Smooth muscle cell (in vitro differentiated cells): ENCODE measurements at regions not wholly inside any gene's neighbourhood (a gene's known extent, or its start where the extent isn't known, plus 50 kb on each side); places are given as distances from the start of the nearest gene placed in this dataset.

Experiments used
- DNase-seq: peaks from one replicate; lab custom pipeline; 2025; ENCODE audit not compliant: unreplicated experiment; lab: John Stamatoyannopoulos, UW
- H2AFZ ChIP-seq: fragments of 200-600 bp; sonication (generic); 2 replicates; pipeline ENCODE4 v1.6.0; 2016; ENCODE audit warnings: antibody characterized with exemption, low read depth, mild to moderate bottlenecking
- H3F3A ChIP-seq: fragments of 200-600 bp; sonication (generic); 2 replicates; pipeline ENCODE4 v1.6.0; 2017; ENCODE audit warnings: antibody characterized with exemption, low read depth
- H3K27ac ChIP-seq: fragments of 200-600 bp; sonication (generic); 2 replicates; pipeline ENCODE4 v1.5.1; 2016; ENCODE audit warnings: low read depth, mild to moderate bottlenecking
- H3K27me3 ChIP-seq: fragments of 200-600 bp; sonication (generic); 2 replicates; pipeline ENCODE4 v1.6.1; 2016; ENCODE audit warnings: low read depth, mild to moderate bottlenecking
- H3K36me3 ChIP-seq: fragments of 200-600 bp; sonication (generic); 2 replicates; pipeline ENCODE4 v1.5.1; 2016; ENCODE audit warnings: low read depth
- H3K4me1 ChIP-seq: fragments of 200-600 bp; sonication (generic); 2 replicates; pipeline ENCODE4 v1.5.1; 2016; ENCODE audit warnings: low read depth
- H3K4me2 ChIP-seq: fragments of 200-600 bp; sonication (generic); 2 replicates; pipeline ENCODE4 v1.6.0; 2016; ENCODE audit warnings: mild to moderate bottlenecking
- H3K4me3 ChIP-seq: fragments of 200-600 bp; sonication (generic); 2 replicates; pipeline ENCODE4 v1.5.1; 2016; ENCODE audit warnings: mild to moderate bottlenecking
- H3K79me2 ChIP-seq: fragments of 200-600 bp; sonication (generic); 2 replicates; pipeline ENCODE4 v1.6.0; 2016; ENCODE audit warnings: low read depth, mild to moderate bottlenecking
- H3K9ac ChIP-seq: fragments of 200-600 bp; sonication (generic); 2 replicates; pipeline ENCODE4 v1.6.0; 2016; ENCODE audit warnings: low read depth
- H3K9me3 ChIP-seq: fragments of 200-600 bp; sonication (generic); replicated peaks from 2 replicates; pipeline ENCODE4 v1.5.1; 2016; ENCODE audit warnings: low read depth
- H4K20me1 ChIP-seq: fragments of 200-600 bp; sonication (generic); 2 replicates; pipeline ENCODE4 v1.6.0; 2016; ENCODE audit warnings: low read depth
- CTCF ChIP-seq: fragments of 200-600 bp; sonication (generic); IDR thresholded peaks from 2 replicates; pipeline ENCODE4 v1.5.1; 2017; ENCODE audit warnings: borderline replicate concordance, mild to moderate bottlenecking, antibody characterized with exemption; ENCODE audit not compliant: insufficient read depth, poor library complexity, severe bottlenecking
- WGBS: methylation state at CpG from one replicate; pipeline ENCODE4 v1.1.7; 2016; ENCODE audit warnings: low lambda C conversion rate; 5-methylcytosine and 5-hydroxymethylcytosine counted together

GRCh38 chr14:61184112-61184511, 97.0 kb downstream of the TMEM30B start:
- no peak overlapping the region for H3K9ac ChIP-seq
- no peak for DNase-seq
- H3F3A ChIP-seq: no peaks in the 10 kb centered on the region
- 28% methylated on average over 2 of the region's 2 CpGs for WGBS
- H3K9me3 ChIP-seq: no peaks in the 10 kb centered on the region
- no peaks in the 10 kb centered on the region for H4K20me1 ChIP-seq
- no peak overlapping the region for H3K4me2 ChIP-seq
- TF ChIP-seq CTCF: no peak
- H3K36me3 ChIP-seq: no peaks in the 10 kb centered on the region
- no peaks in the 10 kb centered on the region for H3K79me2 ChIP-seq
- no peaks in the 10 kb centered on the region for H3K27me3 ChIP-seq
- peaks cover 8% of the 10 kb centered on the region for H3K4me1 ChIP-seq
- no peak overlapping the region for H3K27ac ChIP-seq
- H3K4me3 ChIP-seq: no peak overlapping the region
- no peak overlapping the region for H2AFZ ChIP-seq

GRCh38 chr14:61183196-61183885, 97.8 kb downstream of the TMEM30B start:
- no peak for DNase-seq
- Histone ChIP-seq H4K20me1 (no peaks in the 10 kb centered on the region), H3K27me3 (no peaks in the 10 kb centered on the region), H3F3A (no peaks in the 10 kb centered on the region), H3K36me3 (no peaks in the 10 kb centered on the region), H3K9ac (no peak overlapping the region), H3K4me3 (no peak overlapping the region), H3K9me3 (no peaks in the 10 kb centered on the region), H2AFZ (no peak overlapping the region), H3K27ac (no peak overlapping the region), H3K79me2 (no peaks in the 10 kb centered on the region), H3K4me1 (peaks cover 5% of the 10 kb centered on the region), H3K4me2 (no peak overlapping the region)
- 89% methylated on average over 6 of the region's 6 CpGs for WGBS
- no peak for TF ChIP-seq CTCF

- 96% methylated on average over 7 of the region's 7 CpGs for WGBS
- H3K27ac ChIP-seq: no peak overlapping the region
- H3K4me2 ChIP-seq: no peak overlapping the region
These were observed 101.2 kb downstream of the TMEM30B start for GRCh38 chr14:61179796-61180398.

More at GRCh38 chr14:61179796-61180398, 101.2 kb downstream of the TMEM30B start:
- no peak for DNase-seq
- H3K4me3 ChIP-seq: no peak overlapping the region
- no peaks in the 10 kb centered on the region for H3K9me3 ChIP-seq
- no peaks in the 10 kb centered on the region for H4K20me1 ChIP-seq
- no peaks in the 10 kb centered on the region for H3K27me3 ChIP-seq
- H3K79me2 ChIP-seq: no peaks in the 10 kb centered on the region
- no peaks in the 10 kb centered on the region for H3K36me3 ChIP-seq
- peaks cover 4% of the 10 kb centered on the region for H3K4me1 ChIP-seq
- no peaks in the 10 kb centered on the region for H3F3A ChIP-seq
- no peak for TF ChIP-seq CTCF
- no peak overlapping the region for H3K9ac ChIP-seq
- H2AFZ ChIP-seq: no peak overlapping the region
